Activated CD8-positive, alpha-beta T cell treated with anti-CD3 and anti-CD28 coated beads for 36 hours (primary cell): ENCODE measurements at regions not wholly inside any gene's neighbourhood (a gene's known extent, or its start where the extent isn't known, plus 50 kb on each side); places are given as distances from the start of the nearest gene placed in this dataset.

Experiments
- ATAC-seq: fragments of 200-7000 bp; cut with Tn5 transposase; one replicate; pipeline ENCODE4 v1.10.0; 2021; ENCODE audit warnings: mild to moderate bottlenecking, moderate library complexity
- CTCF ChIA-PET: fragments of 350-600 bp; sonication (Branson Sonifier 250); formaldehyde crosslinking; loops from one replicate; lab custom pipeline; 2021; ENCODE audit warnings: antibody characterized with exemption; lab: Charles Lee
- POLR2A ChIA-PET: fragments of 350-600 bp; sonication (Branson Sonifier 250); formaldehyde crosslinking; loops from one replicate; lab custom pipeline; 2021; ENCODE audit warnings: antibody characterized with exemption; lab: Charles Lee
- DNase-seq: peaks from one replicate; pipeline ENCODE4 v3.0.0-alpha.2; 2020
- H3K27ac Mint-ChIP-seq: one replicate; pipeline ENCODE4 v1.8.0; 2021; ENCODE audit warnings: mild to moderate bottlenecking, mixed read lengths
- H3K27me3 Mint-ChIP-seq: one replicate; pipeline ENCODE4 v1.8.0; 2021; ENCODE audit warnings: mixed read lengths
- H3K36me3 Mint-ChIP-seq: one replicate; pipeline ENCODE4 v1.8.0; 2021; ENCODE audit warnings: low read depth, mixed read lengths
- H3K4me1 Mint-ChIP-seq: one replicate; pipeline ENCODE4 v1.8.0; 2021; ENCODE audit warnings: low read depth, mixed read lengths
- H3K4me3 Mint-ChIP-seq: one replicate; pipeline ENCODE4 v1.8.0; 2021; ENCODE audit warnings: mild to moderate bottlenecking, moderate library complexity, mixed read lengths
- H3K9me3 Mint-ChIP-seq: one replicate; pipeline ENCODE4 v1.8.0; 2021; ENCODE audit warnings: mixed read lengths
- intact Hi-C: fragments of 100-400 bp; cut with micrococcal nuclease; formaldehyde crosslinking; loops from one replicate; pipeline ENCODE4 v1.10.0; 2022
- TF ChIP-seq, protein P1 (sequence below): fragments of 200-600 bp; IDR thresholded peaks from one replicate; pipeline ENCODE4 v1.8.0; 2022; ENCODE audit warnings: antibody characterized with exemption, mild to moderate bottlenecking

DNA sequence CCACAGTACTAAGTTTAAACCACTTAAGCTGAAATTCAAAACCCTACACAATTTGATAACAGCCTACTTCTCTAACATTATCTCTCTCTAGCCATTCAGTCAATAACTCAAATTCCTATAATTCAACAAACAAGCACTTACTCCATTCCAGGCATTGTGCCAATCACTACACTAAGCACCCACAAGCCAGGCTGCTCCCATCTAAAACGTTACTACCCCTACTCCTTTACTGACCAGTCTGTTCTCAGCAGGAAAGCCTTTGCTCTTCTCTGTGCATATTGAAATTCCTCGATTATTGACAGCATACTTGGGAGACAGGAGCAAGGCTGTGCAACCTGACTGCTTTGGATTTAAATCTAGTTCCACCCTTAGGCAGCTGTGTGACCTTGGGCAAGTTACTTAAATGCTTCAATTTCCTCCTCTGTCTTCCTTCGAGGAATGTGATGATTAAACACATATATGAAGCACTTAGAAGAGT is 177.2 kb upstream of the THBS1 start:
- no peaks in the 10 kb centered on the region for H3K4me1 Mint-ChIP-seq
- ChIA-PET POLR2A (no interaction called here), CTCF (no interaction called here)
- H3K36me3 Mint-ChIP-seq = no peaks in the 10 kb centered on the region
- no peak for ATAC-seq
- H3K9me3 Mint-ChIP-seq = no peaks in the 10 kb centered on the region
- H3K4me3 Mint-ChIP-seq = no peak overlapping the region
- peaks cover 7% of the 10 kb centered on the region for H3K27me3 Mint-ChIP-seq
- intact Hi-C loops = no loop called here
- TF ChIP-seq, protein P1, sequence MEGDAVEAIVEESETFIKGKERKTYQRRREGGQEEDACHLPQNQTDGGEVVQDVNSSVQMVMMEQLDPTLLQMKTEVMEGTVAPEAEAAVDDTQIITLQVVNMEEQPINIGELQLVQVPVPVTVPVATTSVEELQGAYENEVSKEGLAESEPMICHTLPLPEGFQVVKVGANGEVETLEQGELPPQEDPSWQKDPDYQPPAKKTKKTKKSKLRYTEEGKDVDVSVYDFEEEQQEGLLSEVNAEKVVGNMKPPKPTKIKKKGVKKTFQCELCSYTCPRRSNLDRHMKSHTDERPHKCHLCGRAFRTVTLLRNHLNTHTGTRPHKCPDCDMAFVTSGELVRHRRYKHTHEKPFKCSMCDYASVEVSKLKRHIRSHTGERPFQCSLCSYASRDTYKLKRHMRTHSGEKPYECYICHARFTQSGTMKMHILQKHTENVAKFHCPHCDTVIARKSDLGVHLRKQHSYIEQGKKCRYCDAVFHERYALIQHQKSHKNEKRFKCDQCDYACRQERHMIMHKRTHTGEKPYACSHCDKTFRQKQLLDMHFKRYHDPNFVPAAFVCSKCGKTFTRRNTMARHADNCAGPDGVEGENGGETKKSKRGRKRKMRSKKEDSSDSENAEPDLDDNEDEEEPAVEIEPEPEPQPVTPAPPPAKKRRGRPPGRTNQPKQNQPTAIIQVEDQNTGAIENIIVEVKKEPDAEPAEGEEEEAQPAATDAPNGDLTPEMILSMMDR = no peak
- no peak overlapping the region for H3K27ac Mint-ChIP-seq
- no peak for DNase-seq

DNA sequence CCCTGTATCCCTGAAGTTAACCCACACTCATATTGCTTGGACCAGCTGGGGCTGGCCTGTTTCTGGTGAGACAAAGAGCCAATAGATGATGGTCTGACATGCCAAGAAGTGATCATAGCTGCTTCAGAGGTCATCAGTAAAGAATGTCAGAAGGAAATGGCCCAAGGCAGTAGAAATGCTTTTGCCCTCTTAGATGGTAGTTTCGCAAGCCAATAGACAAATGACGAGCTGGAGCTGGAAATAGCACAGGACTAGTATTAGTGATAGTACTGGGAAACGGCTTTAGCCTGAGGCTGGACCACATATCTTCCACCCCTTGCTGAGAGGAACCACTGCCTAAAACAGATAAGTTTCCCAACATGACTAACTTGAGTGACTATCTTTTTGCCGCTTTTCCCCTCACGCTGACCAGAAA is 176.1 kb upstream of the THBS1 start:
- TF ChIP-seq, protein P1 = no peak
- POLR2A ChIA-PET = no interaction called here
- H3K4me3 Mint-ChIP-seq = no peak overlapping the region
- no peaks in the 10 kb centered on the region for H3K36me3 Mint-ChIP-seq
- H3K4me1 Mint-ChIP-seq = no peaks in the 10 kb centered on the region
- intact Hi-C loops = no loop called here
- no peaks in the 10 kb centered on the region for H3K9me3 Mint-ChIP-seq
- no peak overlapping the region for H3K27ac Mint-ChIP-seq
- DNase-seq (no peak), ATAC-seq (no peak)
- CTCF ChIA-PET = no interaction called here
- H3K27me3 Mint-ChIP-seq = peaks cover 7% of the 10 kb centered on the region

DNA sequence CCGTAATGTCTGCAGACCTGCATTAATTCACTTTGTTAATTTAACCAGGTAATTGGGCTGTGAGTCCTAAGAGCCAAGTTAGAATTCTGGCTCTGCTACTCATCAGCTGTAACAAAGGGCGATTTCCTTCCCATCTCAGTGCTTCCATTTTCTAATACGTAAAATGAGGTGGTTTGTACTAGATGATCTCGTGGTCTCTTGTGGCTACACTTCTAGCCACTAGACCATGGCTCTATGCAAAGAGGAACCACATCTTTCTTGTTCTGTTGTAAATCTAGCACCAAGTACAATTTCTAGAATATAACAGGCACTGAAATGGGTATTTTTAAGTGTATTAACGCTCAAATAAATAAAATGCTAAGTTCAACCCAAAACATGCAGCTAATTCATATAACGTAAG is 174.4 kb upstream of the THBS1 start:
- no peak for ATAC-seq
- CTCF ChIA-PET = no interaction called here

DNA sequence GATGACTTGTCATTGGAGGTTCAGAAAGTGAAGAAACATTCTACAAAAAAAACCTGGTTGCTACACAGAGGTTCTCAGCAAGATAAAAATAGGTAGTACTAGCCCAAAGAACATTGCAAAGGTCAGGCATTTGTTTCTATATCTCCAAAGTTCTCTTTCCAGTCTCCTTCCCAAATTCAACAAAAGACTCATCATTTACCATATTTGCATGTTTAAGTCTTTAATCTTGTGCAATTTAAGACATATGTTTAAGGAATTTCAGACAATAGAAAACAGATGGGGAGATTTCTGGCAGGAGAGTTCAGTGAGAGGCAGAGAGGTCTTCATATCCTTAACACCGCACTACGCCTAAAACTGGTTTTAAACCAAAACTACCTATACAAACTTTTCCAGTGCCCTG is 173.8 kb upstream of the THBS1 start:
- Mint-ChIP-seq H3K27ac (no peak overlapping the region), H3K27me3 (peaks cover 11% of the 10 kb centered on the region), H3K36me3 (no peaks in the 10 kb centered on the region), H3K9me3 (no peaks in the 10 kb centered on the region), H3K4me3 (no peak overlapping the region), H3K4me1 (peaks cover 9% of the 10 kb centered on the region)
- ChIA-PET CTCF (no interaction called here), POLR2A (no interaction called here)
- no peak for ATAC-seq
- no peak for DNase-seq
- intact Hi-C loops = no loop called here
- TF ChIP-seq, protein P1 = no peak

More for the DNA sequence above, 174.4 kb upstream of the THBS1 start:
- POLR2A ChIA-PET = no interaction called here
- no peak for DNase-seq
- Mint-ChIP-seq H3K36me3 (no peaks in the 10 kb centered on the region), H3K27me3 (peaks cover 11% of the 10 kb centered on the region), H3K27ac (no peak overlapping the region), H3K9me3 (no peaks in the 10 kb centered on the region), H3K4me1 (peaks cover 3% of the 10 kb centered on the region), H3K4me3 (no peak overlapping the region)
- intact Hi-C loops = no loop called here
- TF ChIP-seq, protein P1 = no peak

DNA sequence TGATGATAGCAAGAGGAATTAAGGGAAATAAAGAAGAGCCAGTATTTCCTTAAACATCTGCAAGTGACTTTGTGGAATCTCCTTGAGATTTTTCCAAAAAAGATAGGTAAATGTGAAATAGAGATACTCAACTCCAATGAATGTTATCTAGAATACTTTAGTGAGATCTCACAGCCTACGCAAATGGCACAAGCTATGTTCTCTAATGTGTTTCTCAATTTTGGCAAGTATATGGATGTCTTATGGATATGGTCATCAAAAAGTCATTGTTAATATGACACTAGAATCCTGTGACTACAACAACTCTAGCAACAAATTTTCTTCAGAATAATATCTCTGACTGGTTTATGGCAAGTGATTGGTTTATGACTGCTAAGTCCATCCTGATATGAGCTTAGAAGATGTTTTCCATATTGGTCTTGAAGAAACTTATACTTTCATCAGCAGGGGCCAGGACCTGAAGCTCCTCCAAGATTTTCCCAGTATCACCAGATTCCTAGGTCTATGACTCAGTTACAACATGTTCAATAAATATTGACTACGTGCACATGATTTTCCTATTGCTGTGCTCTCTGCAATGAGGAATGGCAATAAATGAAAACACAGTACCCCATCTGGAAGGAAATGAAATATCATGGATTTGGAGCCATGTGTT is 170.9 kb upstream of the THBS1 start:
- ChIA-PET POLR2A (no interaction called here), CTCF (no interaction called here)
- Mint-ChIP-seq H3K4me3 (no peak overlapping the region), H3K36me3 (no peaks in the 10 kb centered on the region), H3K9me3 (no peaks in the 10 kb centered on the region), H3K27ac (no peak overlapping the region), H3K27me3 (peaks cover 11% of the 10 kb centered on the region), H3K4me1 (peaks cover 12% of the 10 kb centered on the region)
- no peak for DNase-seq
- intact Hi-C loops = no loop called here
- TF ChIP-seq, protein P1 = no peak
- ATAC-seq = no peak
